ENCODE measurements at regions not wholly inside any gene's neighbourhood (a gene's known extent, or its start where the extent isn't known, plus 50 kb on each side); places are given as distances from the start of the nearest gene placed in this dataset.

DNA sequence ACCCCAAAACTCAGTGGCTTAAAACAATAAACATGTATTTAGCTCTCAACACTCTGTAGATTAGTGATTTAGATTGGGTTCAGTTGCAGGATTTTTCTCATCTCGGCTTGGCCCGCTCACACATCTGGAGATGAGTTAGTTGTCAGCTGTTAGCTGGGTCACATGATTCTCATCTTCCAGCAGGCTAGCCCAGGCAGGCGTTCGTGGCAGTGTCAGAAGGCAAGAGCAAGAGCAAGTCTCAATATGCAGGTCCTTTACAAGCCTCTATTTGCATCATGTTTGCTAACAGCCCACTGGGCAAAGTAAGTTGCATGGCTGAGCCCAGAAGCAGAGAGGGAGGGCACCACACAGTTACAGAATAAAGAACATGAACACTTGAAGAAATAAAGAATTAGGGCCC, 83.6 kb upstream of the MYLIP start:
- no peaks in the 10 kb centered on the region for H3K9me3 ChIP-seq
- TF ChIP-seq, protein P1, sequence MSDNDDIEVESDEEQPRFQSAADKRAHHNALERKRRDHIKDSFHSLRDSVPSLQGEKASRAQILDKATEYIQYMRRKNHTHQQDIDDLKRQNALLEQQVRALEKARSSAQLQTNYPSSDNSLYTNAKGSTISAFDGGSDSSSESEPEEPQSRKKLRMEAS (IDR thresholded peaks at IDR 0.05; ENCODE audit: low read depth): no peak
- TF ChIP-seq RAD21 (IDR thresholded peaks at IDR 0.05; ENCODE audit: low read length): no peak
- TF ChIP-seq MXI1 (IDR thresholded peaks at IDR 0.05; ENCODE audit: low read depth, low read length): no peak
- TF ChIP-seq PBX3 (IDR thresholded peaks at IDR 0.05): no peak
- TF ChIP-seq FOXJ3 (CRISPR knock-in tag; IDR thresholded peaks at IDR 0.05): no peak
- TF ChIP-seq GATA2 (CRISPR knock-in tag; IDR thresholded peaks at IDR 0.05): no peak
- TF ChIP-seq NRF1 (IDR thresholded peaks at IDR 0.05; ENCODE audit: low read depth, low read length): no peak
- no peak for TF ChIP-seq TEAD4 (IDR thresholded peaks at IDR 0.05; ENCODE audit: borderline replicate concordance, insufficient read depth)
- no peak for TF ChIP-seq TAF1 (IDR thresholded peaks at IDR 0.05; ENCODE audit: borderline replicate concordance, low read depth, low read length)
- TF ChIP-seq POLR2AphosphoS5 (IDR thresholded peaks at IDR 0.05; ENCODE audit: low read depth, low read length): no peak
- TF ChIP-seq MEF2A (IDR thresholded peaks at IDR 0.05; ENCODE audit: borderline replicate concordance, low read depth): no peak
- no peak for TF ChIP-seq FOSL2 (IDR thresholded peaks at IDR 0.05; ENCODE audit: borderline replicate concordance, low read depth)
- no peak for TF ChIP-seq USF2 (IDR thresholded peaks at IDR 0.05; ENCODE audit: borderline replicate concordance, low read depth, low read length)
- no peak for TF ChIP-seq SIN3A (IDR thresholded peaks at IDR 0.05; ENCODE audit: borderline replicate concordance, low read depth, low read length)
- TF ChIP-seq EZH2phosphoT487 (IDR thresholded peaks at IDR 0.05; ENCODE audit: borderline replicate concordance, low read depth): no peak
- no peak for TF ChIP-seq YY1 (IDR thresholded peaks at IDR 0.05; ENCODE audit: low read depth)
- no peaks in the 10 kb centered on the region for H3K79me2 ChIP-seq (ENCODE audit: insufficient read depth)
- WGBS (ENCODE audit: low lambda C conversion rate): 30% methylated on average over 4 of the region's 4 CpGs
- H3K4me2 ChIP-seq: no peak overlapping the region
- H3K36me3 ChIP-seq (replicated peaks in 1 of 2; ENCODE audit: control insufficient read depth in 1 of 2, insufficient read depth in 2 of 2, low read length in 1 of 2): no peaks in the 10 kb centered on the region
- no peak overlapping the region for H2AFZ ChIP-seq (ENCODE audit: low read depth)
- no peak overlapping the region for H3K4me3 ChIP-seq (ENCODE audit: low read depth in 2 of 2, low read length in 1 of 2)
- ChIA-PET POLR2A (no interaction called here), CTCF (no interaction called here)
- H3F3A ChIP-seq (replicated peaks; ENCODE audit: insufficient read depth): no peaks in the 10 kb centered on the region
- no peak overlapping the region for H3K9ac ChIP-seq
- DNase-seq: no peak
- H4K20me1 ChIP-seq (ENCODE audit: insufficient read depth): no peaks in the 10 kb centered on the region
- no peak overlapping the region for H3K27ac ChIP-seq (ENCODE audit: low read depth in 2 of 2, low read length in 1 of 2)
- no peaks in the 10 kb centered on the region for H3K9me2 ChIP-seq
- no peaks in the 10 kb centered on the region for H3K27me3 ChIP-seq (ENCODE audit: insufficient read depth)
- no peaks in the 10 kb centered on the region for H3K4me1 ChIP-seq (ENCODE audit: control insufficient read depth in 1 of 2, insufficient read depth in 2 of 2, low read depth in 1 of 2, low read length in 1 of 2)

DNA sequence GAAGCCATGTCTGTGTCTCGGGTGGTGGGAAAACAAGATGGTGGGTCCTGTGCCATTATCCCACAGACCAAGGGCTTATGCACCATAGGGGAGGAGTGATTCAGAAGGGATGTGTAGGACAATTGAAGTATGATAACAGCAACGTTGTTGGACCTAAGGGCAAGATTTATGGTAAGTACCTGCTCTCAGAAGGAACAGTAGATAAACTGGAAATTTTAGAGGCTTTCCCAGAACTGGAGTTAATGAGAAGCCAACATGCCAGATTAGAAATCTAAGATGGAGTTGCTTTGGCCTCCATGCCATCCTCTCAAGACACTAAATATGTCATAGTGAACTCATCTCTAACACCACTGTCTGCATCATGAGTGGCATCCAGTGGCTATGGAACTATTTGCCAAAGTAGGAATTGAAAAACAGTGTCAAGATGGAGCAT, 84.7 kb upstream of the MYLIP start:
- Histone ChIP-seq H3K79me2 (ENCODE audit: insufficient read depth) (no peaks in the 10 kb centered on the region), H3K4me2 (no peak overlapping the region), H2AFZ (ENCODE audit: low read depth) (no peak overlapping the region), H3K4me3 (ENCODE audit: low read depth in 2 of 2, low read length in 1 of 2) (no peak overlapping the region), H4K20me1 (ENCODE audit: insufficient read depth) (no peaks in the 10 kb centered on the region), H3K4me1 (ENCODE audit: control insufficient read depth in 1 of 2, insufficient read depth in 2 of 2, low read depth in 1 of 2, low read length in 1 of 2) (no peaks in the 10 kb centered on the region), H3K27ac (ENCODE audit: low read depth in 2 of 2, low read length in 1 of 2) (no peak overlapping the region), H3K9me3 (no peaks in the 10 kb centered on the region), H3K27me3 (ENCODE audit: insufficient read depth) (no peaks in the 10 kb centered on the region), H3F3A (replicated peaks; ENCODE audit: insufficient read depth) (no peaks in the 10 kb centered on the region), H3K9me2 (no peaks in the 10 kb centered on the region), H3K36me3 (replicated peaks in 1 of 2; ENCODE audit: control insufficient read depth in 1 of 2, insufficient read depth in 2 of 2, low read length in 1 of 2) (no peaks in the 10 kb centered on the region), H3K9ac (no peak overlapping the region)
- ChIA-PET CTCF (no interaction called here), POLR2A (no interaction called here)
- 21% methylated on average over 2 of the region's 2 CpGs for WGBS (ENCODE audit: low lambda C conversion rate)
- DNase-seq: no peak
- TF ChIP-seq NRF1 (IDR thresholded peaks at IDR 0.05; ENCODE audit: low read depth, low read length) (no peak), MXI1 (IDR thresholded peaks at IDR 0.05; ENCODE audit: low read depth, low read length) (no peak), GABPA (IDR thresholded peaks at IDR 0.05; ENCODE audit: low read depth) (no peak), FOXJ3 (CRISPR knock-in tag; IDR thresholded peaks at IDR 0.05) (no peak), USF2 (IDR thresholded peaks at IDR 0.05; ENCODE audit: borderline replicate concordance, low read depth, low read length) (no peak), TCF12 (IDR thresholded peaks at IDR 0.05) (no peak), JUND (IDR thresholded peaks at IDR 0.05) (no peak), YY1 (IDR thresholded peaks at IDR 0.05; ENCODE audit: low read depth) (no peak), ELF1 (IDR thresholded peaks at IDR 0.05) (no peak), PBX3 (IDR thresholded peaks at IDR 0.05) (no peak), RXRA (IDR thresholded peaks at IDR 0.05; ENCODE audit: borderline replicate concordance, low read depth) (no peak)
- TF ChIP-seq, protein P1 (IDR thresholded peaks at IDR 0.05; ENCODE audit: low read depth): no peak
